GM06990 (cell line): ENCODE measurements at regions not wholly inside any gene's neighbourhood (a gene's known extent, or its start where the extent isn't known, plus 50 kb on each side); places are given as distances from the start of the nearest gene placed in this dataset.
"Not testable (repeated sequence)": the region's sequence is repeated elsewhere in the genome, so short reads cannot be mapped to it uniquely, and the experiment has no call there.

ENCODE experiments used
- DNase-seq: peaks from one replicate; pipeline ENCODE4 v3.0.0-alpha.2; 2011; ENCODE audit not compliant: insufficient read length; ENCODE audit errors: extremely low read depth
- H3K27me3 ChIP-seq: replicated peaks from 2 replicates; pipeline ENCODE4 v1.6.0; 2011; ENCODE audit warnings: low read length; ENCODE audit not compliant: control insufficient read depth, insufficient read depth
- H3K36me3 ChIP-seq: 2 replicates; pipeline ENCODE4 v1.5.1; 2011; ENCODE audit warnings: low read length; ENCODE audit not compliant: control insufficient read depth, insufficient read depth
- H3K4me3 ChIP-seq: replicated peaks from 2 replicates; pipeline ENCODE4 v1.5.1; 2011; ENCODE audit warnings: low read depth, mild to moderate bottlenecking, control low read depth, low read length
- TF ChIP-seq, protein P1 (sequence below): IDR thresholded peaks from 2 replicates; pipeline ENCODE4 v1.5.1; 2011; ENCODE audit warnings: low read length, control low read depth, mild to moderate bottlenecking, inconsistent platforms; ENCODE audit not compliant: insufficient read depth, poor library complexity, severe bottlenecking

DNA sequence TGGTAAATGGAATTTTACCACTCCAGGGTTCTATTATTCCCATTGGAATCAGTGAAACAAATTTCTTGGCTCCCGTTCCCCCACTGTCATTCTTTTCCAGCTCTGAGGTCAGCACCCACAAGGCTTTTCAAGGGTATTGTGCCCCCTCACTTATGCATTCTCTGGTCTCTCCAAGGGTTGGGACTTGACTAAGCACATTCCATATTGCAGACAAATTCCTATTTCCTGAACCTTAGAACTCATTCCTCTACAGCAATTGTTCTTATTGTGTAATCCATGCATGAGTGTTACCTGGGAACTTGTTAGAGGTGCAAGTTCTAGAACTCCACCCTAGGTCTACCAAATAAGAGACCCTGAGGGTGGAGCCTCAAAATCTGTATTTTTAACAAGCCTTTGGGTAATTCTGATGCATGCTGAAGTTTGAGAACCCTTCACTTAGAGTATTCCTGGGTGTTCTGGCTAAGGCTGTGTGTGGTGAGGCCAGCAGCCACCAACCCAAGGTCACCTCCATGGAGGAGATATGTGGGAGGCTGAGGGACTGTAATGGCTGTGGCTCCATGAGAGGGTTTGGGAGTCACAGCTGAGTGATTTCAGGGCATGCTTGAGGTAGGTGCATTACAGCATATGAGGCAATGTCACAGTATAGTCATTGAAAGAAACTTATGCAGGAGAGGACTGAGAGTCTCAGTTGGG, 150.9 kb downstream of the TTC6 start:
- TF ChIP-seq, protein P1, sequence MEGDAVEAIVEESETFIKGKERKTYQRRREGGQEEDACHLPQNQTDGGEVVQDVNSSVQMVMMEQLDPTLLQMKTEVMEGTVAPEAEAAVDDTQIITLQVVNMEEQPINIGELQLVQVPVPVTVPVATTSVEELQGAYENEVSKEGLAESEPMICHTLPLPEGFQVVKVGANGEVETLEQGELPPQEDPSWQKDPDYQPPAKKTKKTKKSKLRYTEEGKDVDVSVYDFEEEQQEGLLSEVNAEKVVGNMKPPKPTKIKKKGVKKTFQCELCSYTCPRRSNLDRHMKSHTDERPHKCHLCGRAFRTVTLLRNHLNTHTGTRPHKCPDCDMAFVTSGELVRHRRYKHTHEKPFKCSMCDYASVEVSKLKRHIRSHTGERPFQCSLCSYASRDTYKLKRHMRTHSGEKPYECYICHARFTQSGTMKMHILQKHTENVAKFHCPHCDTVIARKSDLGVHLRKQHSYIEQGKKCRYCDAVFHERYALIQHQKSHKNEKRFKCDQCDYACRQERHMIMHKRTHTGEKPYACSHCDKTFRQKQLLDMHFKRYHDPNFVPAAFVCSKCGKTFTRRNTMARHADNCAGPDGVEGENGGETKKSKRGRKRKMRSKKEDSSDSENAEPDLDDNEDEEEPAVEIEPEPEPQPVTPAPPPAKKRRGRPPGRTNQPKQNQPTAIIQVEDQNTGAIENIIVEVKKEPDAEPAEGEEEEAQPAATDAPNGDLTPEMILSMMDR, result no peak
- DNase-seq, result no peak
- H3K27me3 ChIP-seq, result no peaks in the 10 kb centered on the region
- no peaks in the 10 kb centered on the region for H3K36me3 ChIP-seq
- H3K4me3 ChIP-seq, result no peak overlapping the region

DNA sequence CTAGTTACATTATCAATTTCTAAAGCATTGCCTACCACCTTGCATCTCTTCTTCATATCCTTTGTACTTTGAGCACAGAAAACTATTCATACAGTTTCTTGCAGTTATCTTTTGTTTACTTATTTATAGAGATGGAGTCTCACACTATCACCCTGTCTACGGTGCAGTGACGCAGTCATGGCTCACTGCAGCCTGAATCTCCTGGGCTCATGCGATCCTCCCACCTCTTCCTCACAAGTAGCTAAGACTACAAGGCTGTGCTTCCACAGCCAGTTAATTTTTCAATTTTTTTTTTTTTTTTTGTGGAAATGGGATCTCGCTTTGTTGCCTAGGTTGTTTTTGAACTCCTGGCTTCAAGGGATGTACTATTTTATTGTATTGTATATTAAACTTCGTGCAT, 158.0 kb downstream of the TTC6 start:
- TF ChIP-seq, protein P1, result no peak
- Histone ChIP-seq H3K27me3 (no peaks in the 10 kb centered on the region), H3K36me3 (no peaks in the 10 kb centered on the region), H3K4me3 (no peak overlapping the region)
- DNase-seq, result no peak

DNA sequence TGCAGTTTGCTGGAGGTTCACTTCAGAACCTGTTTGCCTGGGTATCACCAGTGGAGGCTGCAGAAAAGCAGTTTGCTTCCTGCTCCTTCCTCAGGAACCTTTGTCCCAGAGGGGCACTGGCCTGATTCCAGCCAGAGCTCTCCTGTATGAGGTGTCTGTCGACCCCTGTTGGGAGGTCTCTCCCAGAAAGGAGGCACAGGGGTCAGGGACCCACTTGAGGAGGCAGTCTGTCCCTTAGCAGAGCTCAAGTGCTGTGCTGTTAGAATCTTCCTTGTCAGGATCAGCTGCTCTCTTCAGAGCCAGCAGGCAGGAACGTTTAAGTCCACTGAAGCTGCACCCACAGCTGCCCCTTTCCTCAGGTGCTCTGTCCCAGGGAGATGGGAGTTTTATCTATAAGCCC, 164.8 kb downstream of the TTC6 start:
- not testable (repeated sequence) for H3K4me3 ChIP-seq, H3K27me3 ChIP-seq, DNase-seq, H3K36me3 ChIP-seq

DNA sequence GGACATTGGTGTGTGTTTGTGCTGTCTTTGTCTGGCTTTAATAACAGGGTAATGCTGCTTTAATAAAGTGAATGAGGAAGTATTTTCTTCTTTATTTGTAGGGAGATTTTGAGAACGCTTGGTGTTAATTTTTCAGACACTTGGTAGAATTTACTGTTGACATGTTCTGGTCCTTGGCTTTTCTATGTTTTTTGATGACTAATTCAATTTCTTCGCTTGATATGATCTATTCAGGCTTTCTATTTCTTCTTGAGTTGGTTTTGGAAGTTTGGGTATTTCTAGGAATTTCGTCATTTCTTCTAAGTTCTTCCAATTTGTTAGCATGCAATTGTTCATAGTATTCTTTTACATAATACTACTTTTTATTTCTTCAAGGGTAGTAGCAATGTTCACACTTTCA, 167.8 kb downstream of the TTC6 start:
- TF ChIP-seq, protein P1, result no peak
- Histone ChIP-seq H3K4me3 (no peak overlapping the region), H3K36me3 (no peaks in the 10 kb centered on the region), H3K27me3 (no peaks in the 10 kb centered on the region)
- no peak for DNase-seq

DNA sequence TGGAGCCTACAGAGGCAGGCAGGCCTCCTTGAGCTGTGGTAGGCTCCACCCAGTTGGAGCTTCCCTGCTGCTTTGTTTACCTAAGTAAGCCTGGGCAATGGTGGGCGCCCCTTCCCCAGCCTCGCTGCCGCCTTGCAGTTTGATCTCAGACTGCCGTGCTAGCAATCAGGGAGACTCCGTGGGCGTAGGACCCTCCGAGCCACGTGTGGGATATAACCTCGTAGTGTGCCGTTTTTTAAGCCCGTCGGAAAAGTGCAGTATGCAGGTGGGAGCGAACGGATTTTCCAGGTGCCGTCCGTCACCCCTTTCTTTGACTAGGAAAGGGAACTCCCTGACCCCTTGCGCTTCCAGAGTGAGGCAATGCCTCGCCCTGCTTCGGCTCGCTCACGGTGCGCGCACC, 176.9 kb downstream of the TTC6 start:
- H3K4me3 ChIP-seq, H3K27me3 ChIP-seq, H3K36me3 ChIP-seq, DNase-seq: not testable (repeated sequence)

DNA sequence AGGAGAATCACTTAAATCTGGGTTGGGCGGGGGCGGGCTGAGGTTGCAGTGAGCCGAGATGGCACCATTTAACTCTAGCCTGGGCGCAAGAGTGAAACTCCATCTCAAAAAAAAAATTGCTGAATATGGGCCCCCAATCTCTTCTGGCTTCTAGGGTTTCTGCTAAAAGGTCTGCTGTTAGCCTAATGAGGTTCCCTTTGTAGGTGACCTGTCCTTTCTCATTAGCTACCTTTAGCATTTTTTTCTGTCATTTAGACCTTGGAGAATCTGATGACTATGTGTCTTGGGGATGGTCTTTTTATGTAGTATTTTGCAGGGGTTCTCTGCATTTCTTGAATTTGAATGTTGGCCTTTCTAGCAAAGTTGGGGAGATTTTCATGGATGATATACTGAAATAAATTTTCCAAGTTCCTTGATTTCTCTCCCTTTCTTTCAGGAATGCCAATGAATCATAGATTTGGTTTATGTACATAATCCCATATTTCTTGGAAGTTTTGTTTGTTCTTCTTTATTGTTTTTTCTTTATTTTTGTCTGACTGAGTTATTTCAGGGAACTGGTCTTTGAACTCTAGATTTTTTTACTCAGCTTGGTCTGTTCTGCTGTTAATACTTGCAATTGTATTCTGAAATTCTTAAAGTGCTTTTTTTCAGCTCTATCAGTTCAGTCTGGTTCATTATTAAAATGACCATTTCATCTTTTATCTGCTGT, 181.5 kb downstream of the TTC6 start:
- TF ChIP-seq, protein P1, result no peak

More for the DNA sequence above, 181.5 kb downstream of the TTC6 start:
- H3K36me3 ChIP-seq, result no peaks in the 10 kb centered on the region
- DNase-seq, result no peak
- no peak overlapping the region for H3K4me3 ChIP-seq
- H3K27me3 ChIP-seq, result no peaks in the 10 kb centered on the region
